ENCODE measurements at regions not wholly inside any gene's neighbourhood (a gene's known extent, or its start where the extent isn't known, plus 50 kb on each side); places are given as distances from the start of the nearest gene placed in this dataset.

DNA sequence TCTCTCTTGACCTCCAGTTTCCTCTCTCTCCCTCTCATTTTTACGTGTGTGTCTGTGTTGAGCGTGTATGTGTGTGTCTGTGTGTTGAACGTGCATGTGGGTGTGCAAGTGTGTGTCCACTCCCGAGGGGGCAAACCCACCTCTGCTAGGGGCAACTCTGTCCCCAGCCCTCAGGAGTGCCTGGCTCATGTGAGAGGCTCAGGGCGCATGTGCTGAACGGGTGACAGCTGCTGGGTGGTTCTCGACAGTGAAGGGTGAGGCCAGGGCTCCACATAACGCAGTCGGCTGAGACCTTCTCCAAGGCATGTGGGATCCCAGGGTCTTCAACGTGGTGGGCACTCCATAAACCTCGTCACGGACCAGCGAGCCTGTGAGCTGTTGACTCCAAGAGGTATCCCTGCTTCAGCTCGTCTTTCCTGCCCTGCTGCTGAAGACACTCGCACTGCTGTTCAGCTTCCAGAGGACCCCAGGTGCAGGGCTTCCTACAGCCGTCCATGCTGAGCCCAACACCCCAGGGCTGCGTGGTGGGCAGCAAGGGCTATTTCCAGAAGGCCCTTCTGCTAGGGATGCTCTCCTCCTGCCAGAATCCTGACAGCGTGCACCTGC is 361.6 kb upstream of the SHH start:
- Mint-ChIP-seq H3K9me3 (no peaks in the 10 kb centered on the region), H3K27ac (no peak overlapping the region), H3K36me3 (ENCODE audit: low read depth) (no peaks in the 10 kb centered on the region), H3K27me3 (no peaks in the 10 kb centered on the region), H3K4me1 (ENCODE audit: low read depth) (no peaks in the 10 kb centered on the region), H3K4me3 (no peak overlapping the region)
- ChIA-PET POLR2A (no interaction called here), CTCF (no interaction called here)
- Histone ChIP-seq H3K36me3 (ENCODE audit: insufficient read depth, low read length) (no peaks in the 10 kb centered on the region), H3K4me1 (ENCODE audit: insufficient read depth, low read length) (no peaks in the 10 kb centered on the region), H3K4me3 (ENCODE audit: low read length) (no peak overlapping the region), H3K27me3 (ENCODE audit: control insufficient read depth in 1 of 2, insufficient read depth in 2 of 2, low read length in 2 of 2) (no peaks in the 10 kb centered on the region), H3K9me3 (ENCODE audit: control insufficient read depth in 1 of 2, insufficient read depth in 1 of 2, low read length in 2 of 2) (peaks cover 0 to 17% of the 10 kb centered on the region in 2 experiments), H3K27ac (ENCODE audit: low read depth in 1 of 2, low read length in 2 of 2) (no peak overlapping the region)
- intact Hi-C loops (cut with DNase I, micrococcal nuclease), result no loop called here
- DNase-seq, result no peak
- ATAC-seq (ENCODE audit: poor library complexity), result no peak
- TF ChIP-seq, protein P1, sequence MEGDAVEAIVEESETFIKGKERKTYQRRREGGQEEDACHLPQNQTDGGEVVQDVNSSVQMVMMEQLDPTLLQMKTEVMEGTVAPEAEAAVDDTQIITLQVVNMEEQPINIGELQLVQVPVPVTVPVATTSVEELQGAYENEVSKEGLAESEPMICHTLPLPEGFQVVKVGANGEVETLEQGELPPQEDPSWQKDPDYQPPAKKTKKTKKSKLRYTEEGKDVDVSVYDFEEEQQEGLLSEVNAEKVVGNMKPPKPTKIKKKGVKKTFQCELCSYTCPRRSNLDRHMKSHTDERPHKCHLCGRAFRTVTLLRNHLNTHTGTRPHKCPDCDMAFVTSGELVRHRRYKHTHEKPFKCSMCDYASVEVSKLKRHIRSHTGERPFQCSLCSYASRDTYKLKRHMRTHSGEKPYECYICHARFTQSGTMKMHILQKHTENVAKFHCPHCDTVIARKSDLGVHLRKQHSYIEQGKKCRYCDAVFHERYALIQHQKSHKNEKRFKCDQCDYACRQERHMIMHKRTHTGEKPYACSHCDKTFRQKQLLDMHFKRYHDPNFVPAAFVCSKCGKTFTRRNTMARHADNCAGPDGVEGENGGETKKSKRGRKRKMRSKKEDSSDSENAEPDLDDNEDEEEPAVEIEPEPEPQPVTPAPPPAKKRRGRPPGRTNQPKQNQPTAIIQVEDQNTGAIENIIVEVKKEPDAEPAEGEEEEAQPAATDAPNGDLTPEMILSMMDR (IDR thresholded peaks at IDR 0.05), result no peak

DNA sequence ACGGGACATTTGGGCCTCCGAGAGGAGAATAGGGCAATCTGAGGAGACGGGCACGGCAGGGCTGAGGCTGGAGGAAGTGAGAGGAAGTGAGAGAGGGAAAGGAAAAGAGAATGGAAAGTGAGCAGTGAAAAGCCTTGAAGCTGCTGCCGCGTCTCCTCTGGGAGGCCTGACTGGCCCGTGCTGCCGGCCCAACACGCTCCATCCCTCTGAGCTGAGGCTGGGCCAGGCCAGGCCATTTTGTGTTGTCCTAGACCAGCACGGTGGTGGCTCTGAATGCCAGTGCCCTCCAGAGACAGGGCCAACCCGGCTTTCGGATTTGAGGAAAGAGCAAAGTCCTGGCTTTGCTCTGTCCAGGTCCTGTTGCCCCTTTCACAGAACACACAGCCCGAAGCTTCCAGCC is 361.1 kb upstream of the SHH start:
- no peak overlapping the region for H3K27ac ChIP-seq (ENCODE audit: low read depth in 1 of 2, low read length in 2 of 2)
- no peaks in the 10 kb centered on the region for H3K4me1 Mint-ChIP-seq (ENCODE audit: low read depth)
- no peaks in the 10 kb centered on the region for H3K36me3 Mint-ChIP-seq (ENCODE audit: low read depth)
- no peak overlapping the region for H3K4me3 Mint-ChIP-seq
- POLR2A ChIA-PET, result no interaction called here
- H3K9me3 ChIP-seq (ENCODE audit: control insufficient read depth in 1 of 2, insufficient read depth in 1 of 2, low read length in 2 of 2), result peaks cover 0 to 17% of the 10 kb centered on the region in 2 experiments
- ATAC-seq (ENCODE audit: poor library complexity) (no peak), DNase-seq (no peak)
- TF ChIP-seq, protein P1 (IDR thresholded peaks at IDR 0.05), result no peak
- intact Hi-C loops (cut with DNase I, micrococcal nuclease), result no loop called here
- H3K27me3 Mint-ChIP-seq, result no peaks in the 10 kb centered on the region
- CTCF ChIA-PET, result no interaction called here
- H3K36me3 ChIP-seq (ENCODE audit: insufficient read depth, low read length), result no peaks in the 10 kb centered on the region
- no peak overlapping the region for H3K4me3 ChIP-seq (ENCODE audit: low read length)
- H3K27ac Mint-ChIP-seq, result no peak overlapping the region
- no peaks in the 10 kb centered on the region for H3K27me3 ChIP-seq (ENCODE audit: control insufficient read depth in 1 of 2, insufficient read depth in 2 of 2, low read length in 2 of 2)
- no peaks in the 10 kb centered on the region for H3K4me1 ChIP-seq (ENCODE audit: insufficient read depth, low read length)
- H3K9me3 Mint-ChIP-seq, result no peaks in the 10 kb centered on the region

DNA sequence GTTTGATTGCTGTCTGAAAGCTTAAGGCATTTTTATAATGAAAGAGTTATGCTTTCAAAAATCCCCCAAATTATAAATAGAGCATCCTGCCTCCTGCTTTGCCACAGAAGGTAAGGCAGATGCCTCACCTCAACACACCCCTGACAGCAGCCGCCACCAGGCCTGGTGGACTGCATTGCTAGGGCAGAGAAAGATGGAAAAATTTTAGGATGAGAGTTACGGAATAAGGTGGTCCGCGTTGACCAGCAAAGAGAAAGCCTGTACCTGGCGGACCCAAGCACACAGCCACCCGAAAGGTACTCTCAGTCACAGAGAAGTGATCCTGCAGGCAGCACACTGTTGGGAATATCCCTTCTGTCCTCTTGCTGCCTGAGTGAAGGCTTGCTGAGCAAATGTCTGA is 360.4 kb upstream of the SHH start:
- H3K4me1 Mint-ChIP-seq (ENCODE audit: low read depth), result no peaks in the 10 kb centered on the region
- Histone ChIP-seq H3K36me3 (ENCODE audit: insufficient read depth, low read length) (no peaks in the 10 kb centered on the region), H3K27ac (ENCODE audit: low read depth in 1 of 2, low read length in 2 of 2) (no peak overlapping the region), H3K27me3 (ENCODE audit: control insufficient read depth in 1 of 2, insufficient read depth in 2 of 2, low read length in 2 of 2) (no peaks in the 10 kb centered on the region), H3K4me1 (ENCODE audit: insufficient read depth, low read length) (no peaks in the 10 kb centered on the region), H3K9me3 (ENCODE audit: control insufficient read depth in 1 of 2, insufficient read depth in 1 of 2, low read length in 2 of 2) (peaks cover 0 to 17% of the 10 kb centered on the region in 2 experiments), H3K4me3 (ENCODE audit: low read length) (no peak overlapping the region)
- intact Hi-C loops (cut with DNase I, micrococcal nuclease), result no loop called here
- H3K36me3 Mint-ChIP-seq (ENCODE audit: low read depth), result no peaks in the 10 kb centered on the region
- CTCF ChIA-PET, result no interaction called here
- DNase-seq (no peak), ATAC-seq (ENCODE audit: poor library complexity) (no peak)
- H3K27me3 Mint-ChIP-seq, result no peaks in the 10 kb centered on the region
- TF ChIP-seq, protein P1 (IDR thresholded peaks at IDR 0.05), result no peak
- no peak overlapping the region for H3K4me3 Mint-ChIP-seq
- POLR2A ChIA-PET, result no interaction called here
- H3K9me3 Mint-ChIP-seq, result no peaks in the 10 kb centered on the region
- no peak overlapping the region for H3K27ac Mint-ChIP-seq

Measured in CD4-positive, alpha-beta T cell (primary cell).